GM18907 (cell line): ENCODE measurements at regions not wholly inside any gene's neighbourhood (a gene's known extent, or its start where the extent isn't known, plus 50 kb on each side); places are given as distances from the start of the nearest gene placed in this dataset.
"Not testable (repeated sequence)": the region's sequence is repeated elsewhere in the genome, so short reads cannot be mapped to it uniquely, and the experiment has no call there.

Experiments
- ATAC-seq: cut with Tn5 transposase; IDR thresholded peaks from one replicate; pipeline ENCODE4 v1.9.1; 2021; ENCODE audit warnings: mild to moderate bottlenecking, moderate library complexity; ENCODE audit not compliant: unreplicated experiment

DNA sequence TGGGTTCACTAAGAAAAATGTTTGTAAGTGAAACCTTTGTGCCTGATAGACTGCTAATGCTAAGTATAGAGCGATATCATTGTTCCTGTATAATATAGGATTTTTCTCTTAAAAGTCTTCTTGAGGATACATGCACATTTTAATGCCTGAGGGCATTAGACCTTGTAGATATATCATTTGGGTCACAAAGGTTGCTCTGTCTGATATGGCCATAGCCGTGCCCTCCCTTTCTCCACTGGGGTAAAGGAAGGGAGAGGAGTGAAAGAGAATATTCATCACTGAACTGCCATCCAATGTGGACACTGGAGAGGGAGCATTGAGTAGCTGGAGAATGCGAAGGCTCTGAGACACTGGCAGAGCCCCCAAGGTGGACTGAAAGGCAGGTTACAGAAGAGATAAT lies 442.2 kb upstream of the SPTLC3 start:
- no peak for ATAC-seq

DNA sequence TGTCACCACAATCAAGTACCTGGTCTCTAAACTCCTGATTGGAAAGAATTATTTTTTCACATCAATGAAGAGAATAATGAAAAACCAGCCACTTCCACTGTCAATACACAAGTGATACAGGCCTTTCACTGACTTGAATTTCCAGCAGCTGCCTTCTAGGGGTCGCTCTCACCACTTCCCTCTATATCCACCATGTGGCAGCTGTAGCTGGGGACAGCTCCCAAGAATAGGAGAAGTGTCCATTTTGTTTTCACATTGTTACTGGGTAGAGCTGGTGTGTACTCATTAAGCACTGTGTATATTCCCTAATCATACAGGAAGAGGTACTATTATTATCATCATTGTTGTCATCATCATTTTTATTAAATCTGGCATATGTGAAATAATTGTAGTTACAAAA lies 438.4 kb upstream of the SPTLC3 start:
- no peak for ATAC-seq

DNA sequence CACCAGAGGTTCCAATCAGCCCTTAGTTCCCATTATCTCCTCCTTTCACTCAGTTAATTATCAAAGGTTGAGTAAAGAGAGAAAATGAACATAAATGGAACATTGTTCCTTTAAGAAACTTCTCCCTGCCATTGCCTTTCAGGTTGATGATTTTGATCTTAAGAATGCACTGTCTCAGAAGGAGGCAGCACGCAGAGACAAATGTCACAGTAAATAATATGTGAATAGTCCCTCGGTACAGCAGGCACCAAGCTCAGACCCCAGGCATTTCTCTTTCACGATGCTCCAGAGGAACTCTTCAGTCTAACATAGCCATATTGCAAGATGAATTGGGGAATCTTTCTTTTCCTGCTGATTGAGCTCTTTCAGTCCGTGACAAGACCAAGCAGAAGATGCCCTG lies 435.3 kb upstream of the SPTLC3 start:
- no peak for ATAC-seq

DNA sequence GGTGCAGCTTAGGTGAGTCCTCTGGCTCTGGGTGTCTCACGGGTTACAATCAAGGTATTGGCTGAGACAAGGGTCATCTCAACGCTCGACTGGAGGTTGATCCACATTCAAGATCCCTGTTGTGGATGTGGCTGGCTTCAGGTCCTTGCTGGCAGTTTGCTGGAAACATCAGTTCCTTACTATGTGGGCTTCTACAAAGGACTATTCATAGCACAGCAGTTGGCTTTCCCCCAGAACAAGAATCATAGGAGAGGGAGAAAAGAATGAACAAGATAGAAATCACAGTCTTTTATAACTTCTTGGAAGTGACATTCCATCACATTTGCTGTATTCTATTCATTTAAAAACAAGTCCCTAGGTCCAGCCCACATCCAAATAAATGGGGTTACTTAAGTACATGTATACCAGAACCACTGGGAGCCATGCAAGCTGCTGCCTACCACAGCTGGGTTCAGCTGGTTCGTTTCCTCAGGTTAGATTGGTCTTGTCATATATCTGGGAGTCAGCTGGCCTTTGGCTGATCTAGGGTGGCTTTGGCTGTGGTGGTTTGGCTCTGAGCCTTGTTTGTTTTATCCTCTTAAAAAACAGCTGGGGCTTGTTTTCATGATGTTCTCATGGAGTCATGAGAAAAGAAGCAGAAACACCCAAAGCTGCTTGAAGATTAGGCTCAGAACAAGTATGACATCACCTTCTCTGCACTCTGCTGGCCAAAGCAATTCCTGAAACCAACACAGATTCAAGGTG lies 433.2 kb upstream of the SPTLC3 start:
- ATAC-seq, result no peak

DNA sequence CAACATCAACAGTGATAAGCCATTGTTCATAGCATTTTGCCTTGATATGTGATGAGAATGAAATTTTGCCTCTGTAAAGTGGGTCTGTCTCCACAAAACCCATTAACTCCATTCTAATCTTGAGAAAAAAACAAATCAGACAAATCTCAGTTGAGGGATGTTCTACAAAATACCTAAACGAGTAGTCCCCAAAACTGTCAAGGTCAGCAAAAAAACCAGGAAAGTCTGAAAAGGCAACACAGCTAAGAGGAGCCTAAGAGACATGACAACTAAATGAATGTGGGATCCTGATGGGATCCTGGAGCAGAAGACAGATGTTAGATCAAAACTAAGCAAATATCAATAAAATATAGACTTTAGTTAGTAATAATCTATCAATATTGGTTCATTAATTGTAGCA lies 431.6 kb upstream of the SPTLC3 start:
- no peak for ATAC-seq

DNA sequence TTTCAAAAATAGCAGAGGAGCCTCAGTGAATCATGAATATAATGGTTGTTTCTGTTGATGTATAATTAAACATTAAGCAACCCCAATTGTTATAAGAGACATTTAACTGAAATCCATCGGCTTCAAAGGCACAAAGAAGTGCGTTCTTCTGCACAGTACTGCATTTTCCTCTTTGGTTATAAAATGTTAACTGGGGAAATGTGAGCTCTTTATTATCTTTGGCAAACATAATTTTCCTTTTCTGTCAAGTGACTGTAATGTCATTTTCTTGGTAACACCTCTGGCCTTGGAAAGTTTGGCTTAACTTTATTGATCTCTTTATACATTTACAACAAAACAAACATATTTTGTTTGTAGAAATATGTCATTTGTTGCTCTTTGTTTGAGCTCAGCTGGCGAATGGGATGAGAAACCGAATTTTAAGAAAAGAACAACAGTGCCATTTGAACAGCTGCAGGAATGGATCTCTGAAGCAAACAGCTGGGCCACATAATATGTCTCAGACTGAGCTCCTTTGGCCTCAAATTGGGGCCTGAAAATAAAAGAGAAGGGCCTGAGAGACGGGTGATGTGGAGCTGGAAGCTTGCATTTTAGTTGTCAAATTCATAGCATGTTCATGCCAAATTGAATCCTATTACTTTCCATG lies 427.0 kb upstream of the SPTLC3 start:
- ATAC-seq, result no peak

DNA sequence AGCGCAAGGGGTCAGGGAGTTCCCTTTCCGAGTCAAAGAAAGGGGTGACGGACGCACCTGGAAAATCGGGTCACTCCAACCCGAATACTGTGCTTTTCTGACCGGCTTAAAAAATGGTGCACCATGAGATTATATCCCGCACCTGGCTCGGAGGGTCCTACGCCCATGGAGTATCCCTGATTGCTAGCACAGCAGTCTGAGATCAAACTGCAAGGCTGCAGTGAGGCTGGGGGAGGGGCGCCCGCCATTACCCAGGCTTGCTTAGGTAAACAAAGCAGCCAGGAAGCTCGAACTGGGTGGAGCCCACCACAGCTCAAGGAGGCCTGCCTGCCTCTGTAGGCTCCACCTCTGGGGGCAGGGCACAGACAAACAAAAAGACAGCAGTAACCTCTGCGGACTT lies 426.1 kb upstream of the SPTLC3 start:
- ATAC-seq, result not testable (repeated sequence)

DNA sequence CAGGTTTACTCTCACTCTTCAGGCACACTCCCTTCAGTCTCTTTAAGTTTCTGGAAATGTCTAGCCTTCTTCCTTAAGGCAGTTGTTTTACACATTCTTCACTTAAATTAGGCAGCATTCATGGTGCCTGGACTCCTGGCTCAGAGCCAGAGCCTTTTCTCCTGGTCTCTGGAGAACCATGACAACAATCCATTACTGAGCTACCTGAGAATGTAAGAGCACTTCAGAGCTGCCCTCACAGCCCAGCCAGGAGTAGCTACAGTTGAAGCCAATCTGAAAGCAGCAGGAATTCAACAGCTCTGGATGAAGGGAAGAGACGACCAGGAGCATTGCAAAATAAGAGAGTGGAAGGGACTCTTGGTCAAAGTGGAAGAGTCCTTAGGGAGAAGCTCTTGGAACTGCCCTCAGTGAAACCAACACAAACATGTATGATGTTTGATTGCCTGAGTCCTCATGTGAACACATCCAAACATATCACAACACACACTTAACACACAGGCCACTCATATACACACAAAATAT lies 416.8 kb upstream of the SPTLC3 start:
- no peak for ATAC-seq

DNA sequence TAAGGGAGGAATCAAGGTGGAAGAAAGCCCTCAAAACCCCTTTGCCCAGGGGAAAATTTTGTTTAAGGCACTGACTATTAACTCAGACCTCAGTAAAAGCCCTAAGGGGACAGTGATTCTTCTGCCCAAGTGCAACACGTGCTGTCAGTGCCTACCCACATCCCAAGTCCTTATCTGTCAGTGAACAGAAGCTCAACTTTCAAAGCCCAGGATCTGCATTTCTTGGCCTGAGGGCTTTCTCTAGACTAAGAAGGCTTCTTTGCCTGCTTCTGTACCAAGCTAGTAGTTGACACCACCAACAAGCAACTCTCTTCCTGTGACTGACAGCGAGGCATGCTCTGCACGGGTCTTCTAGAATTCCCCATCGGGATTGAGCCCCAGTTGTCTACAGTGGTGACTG lies 416.0 kb upstream of the SPTLC3 start:
- no peak for ATAC-seq

DNA sequence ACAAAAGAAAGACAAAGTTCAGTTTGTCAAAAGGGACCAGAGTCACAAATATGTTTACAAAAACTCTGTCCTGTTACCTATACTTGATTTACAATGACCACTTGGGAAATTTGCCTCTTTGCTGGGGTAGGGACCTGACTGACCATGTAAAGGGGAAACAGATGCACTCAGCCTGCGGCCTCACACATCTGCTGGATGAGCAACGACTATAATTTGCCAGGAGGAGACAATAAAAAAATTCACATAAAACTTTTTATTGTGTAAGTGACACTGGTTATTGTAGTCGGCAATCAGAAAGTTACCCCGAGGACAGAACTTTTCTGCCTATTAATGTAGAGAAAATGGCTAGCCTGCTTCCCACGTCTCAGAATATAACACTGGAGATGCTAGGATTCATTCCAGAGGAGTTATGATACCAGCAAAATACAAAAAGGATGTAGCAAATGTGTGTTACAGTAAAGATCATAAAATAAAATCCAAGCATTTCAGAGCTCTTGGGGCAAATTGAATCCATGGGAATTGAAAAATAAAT lies 415.4 kb upstream of the SPTLC3 start:
- no peak for ATAC-seq

DNA sequence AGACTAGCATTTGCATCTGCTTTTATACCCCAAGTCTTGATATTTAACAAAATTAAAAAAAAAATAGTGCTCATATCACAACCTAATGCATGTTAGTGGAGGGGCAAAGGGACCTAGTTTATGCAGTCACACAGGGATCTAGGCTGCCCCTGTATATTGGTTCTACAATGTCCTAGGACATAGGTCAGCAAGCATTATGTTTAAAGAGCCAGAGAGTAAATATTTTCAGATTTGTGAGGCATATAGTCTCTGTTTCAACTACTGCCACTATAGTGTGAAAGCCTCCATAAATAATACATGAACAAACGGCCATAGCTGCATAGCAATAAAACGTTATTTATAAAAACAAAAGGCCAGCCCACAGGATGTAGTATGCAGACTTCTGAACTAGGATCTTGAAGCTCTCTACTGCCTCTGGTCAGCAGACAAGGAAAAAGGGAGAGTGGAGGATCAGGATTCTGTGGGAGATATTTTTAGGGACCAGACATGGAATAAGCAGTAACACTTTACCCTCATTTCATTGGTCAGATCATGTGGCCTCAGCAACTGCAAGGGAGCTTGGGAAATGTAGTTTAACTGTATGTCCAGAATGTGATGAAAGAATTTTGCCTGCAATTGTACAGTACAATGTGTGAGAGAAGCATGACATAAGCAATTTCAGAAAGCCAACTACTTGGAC lies 414.2 kb upstream of the SPTLC3 start:
- no peak for ATAC-seq

DNA sequence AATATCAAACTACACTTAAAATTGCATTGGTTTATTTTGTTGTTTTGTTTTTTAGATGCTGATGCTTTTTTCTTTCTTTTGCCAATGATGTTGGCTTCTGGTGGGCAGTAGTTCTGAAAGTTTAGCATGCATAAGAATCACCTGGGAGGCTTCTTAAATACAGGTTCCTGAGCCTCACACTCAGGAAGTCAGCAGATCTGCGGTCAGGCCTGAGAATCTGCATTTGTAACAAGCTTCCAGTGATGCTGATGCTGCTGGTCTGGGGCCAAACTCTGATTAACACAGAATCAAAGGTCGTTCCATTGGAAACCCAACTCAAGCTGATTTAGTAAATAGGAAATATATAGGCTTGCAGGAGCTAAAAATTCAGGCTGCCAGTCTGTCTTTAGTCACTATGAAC lies 412.9 kb upstream of the SPTLC3 start:
- no peak for ATAC-seq

DNA sequence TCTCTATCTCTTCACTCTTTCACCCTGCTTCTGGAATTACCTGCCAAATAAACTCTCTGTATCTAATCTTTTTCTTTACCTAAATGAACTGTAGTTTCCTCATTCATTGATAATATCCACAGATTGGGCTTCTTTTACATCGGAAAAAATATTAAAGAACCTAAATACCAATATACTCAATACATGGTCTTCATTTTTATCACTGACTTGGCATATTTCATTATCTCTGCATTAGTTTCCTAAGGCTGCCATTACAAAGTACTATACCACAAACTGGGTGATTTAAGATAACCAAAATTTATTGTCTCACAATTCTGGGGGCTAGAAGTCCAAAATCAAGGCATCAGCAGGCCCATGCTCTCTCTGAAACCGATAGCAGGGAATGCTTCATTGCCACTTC lies 411.9 kb upstream of the SPTLC3 start:
- no peak for ATAC-seq

DNA sequence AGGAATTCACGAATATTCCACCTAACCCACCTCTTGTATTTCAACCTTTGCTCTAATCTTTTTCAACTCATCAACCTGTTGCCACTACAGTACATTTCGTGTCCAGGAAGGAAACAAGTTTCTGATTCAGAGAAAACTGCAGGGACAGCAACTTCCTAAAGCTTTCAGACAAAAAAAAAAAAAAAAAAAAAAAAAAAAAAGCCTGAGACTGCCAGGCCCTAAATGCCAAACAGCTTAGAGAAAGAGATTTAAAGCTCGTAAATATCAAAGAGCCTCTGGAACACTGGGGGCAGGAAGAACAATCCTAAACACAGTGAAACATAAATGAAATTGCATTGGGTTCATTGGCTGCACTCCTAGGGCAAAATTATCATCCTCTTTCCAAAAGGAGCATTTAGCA lies 411.2 kb upstream of the SPTLC3 start:
- ATAC-seq, result no peak

DNA sequence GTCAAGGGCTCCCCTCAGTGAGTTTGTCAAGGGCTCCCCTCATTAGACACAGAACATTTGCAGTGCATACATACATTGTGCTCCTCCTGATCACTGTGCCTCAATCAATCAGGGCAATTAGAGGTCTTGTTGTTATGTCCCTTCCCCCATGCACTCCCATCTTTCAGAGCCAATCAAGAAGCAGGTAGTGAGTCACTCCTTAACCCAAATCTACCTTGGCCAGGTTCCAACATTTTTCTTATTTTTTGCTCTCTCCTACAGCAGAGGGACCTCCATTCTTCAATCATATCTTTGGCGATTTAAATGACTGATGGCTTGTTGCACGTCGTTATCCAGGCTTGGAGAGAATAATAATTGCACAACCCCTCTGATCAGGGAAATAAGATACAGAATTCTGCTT lies 409.9 kb upstream of the SPTLC3 start:
- no peak for ATAC-seq

DNA sequence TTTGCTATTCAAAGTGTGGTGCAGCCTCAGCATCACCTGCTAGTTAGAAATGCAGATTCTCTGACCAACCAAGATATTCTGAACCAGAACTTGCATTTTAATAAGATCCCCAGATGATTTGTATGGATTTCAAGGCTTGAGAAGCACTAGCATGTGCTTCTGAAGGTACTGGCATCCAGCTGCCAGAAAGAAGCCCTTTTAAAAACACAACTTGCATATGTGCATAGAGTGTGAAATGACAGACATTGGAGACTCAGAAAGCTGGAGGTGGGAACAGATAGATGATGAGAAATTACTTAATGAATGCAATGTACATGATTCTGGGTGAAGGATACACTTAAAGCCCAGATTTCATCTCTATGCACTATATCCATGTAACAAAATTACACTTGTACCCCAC lies 409.3 kb upstream of the SPTLC3 start:
- no peak for ATAC-seq

DNA sequence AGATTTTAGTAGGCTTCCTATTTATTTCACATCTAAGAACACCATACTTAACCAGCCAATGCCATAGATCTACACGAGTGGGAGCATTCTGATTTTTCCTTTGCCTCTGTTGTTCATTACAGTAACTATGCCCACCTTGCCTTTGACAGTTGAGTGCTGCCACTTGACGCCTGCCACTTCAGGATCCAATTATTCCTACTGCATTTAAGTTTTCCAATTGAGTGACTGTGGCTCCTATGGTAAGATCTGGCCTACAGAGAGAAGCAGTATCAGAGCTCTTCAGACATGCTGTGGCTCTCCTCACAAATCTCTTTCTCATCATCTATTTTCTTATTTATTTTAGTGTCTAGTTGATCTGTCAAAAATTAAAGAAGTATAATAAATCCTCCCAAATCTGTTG lies 403.0 kb upstream of the SPTLC3 start:
- ATAC-seq, result no peak

DNA sequence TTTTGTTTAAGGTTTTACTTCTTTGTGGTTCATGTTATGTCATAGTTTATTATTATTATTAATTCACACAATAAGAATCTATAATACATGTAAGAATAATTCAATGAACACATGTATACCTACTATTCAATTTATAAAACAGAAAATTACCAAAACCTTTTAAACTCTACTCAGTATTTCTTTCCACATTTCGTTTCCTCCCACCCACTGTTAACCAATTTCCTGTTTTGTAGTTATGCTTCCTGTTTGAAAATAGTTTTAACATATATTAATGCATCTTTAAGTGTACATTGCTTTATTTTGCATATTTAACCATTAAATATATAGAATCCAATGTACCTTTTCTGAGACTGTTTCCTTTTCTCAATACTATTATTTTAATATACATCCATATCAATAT lies 397.9 kb upstream of the SPTLC3 start:
- no peak for ATAC-seq

DNA sequence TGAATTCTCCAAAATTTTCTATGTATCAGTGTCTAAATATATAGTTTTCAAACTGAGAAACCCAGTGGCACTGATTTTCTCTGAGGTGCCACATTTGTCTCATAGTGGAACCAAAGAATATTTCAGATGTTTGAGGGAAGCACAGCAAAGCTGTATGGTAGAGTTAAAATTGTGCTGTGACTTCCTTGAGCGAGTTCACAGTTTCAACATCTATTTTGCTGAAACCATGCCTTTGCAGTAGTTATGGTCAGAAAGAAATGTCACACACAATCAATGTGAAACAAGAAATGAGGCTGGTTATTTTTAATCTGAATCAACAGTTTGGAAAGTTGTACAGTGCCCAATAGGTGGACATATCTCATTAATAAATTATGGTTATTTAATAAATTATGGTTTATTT lies 394.0 kb upstream of the SPTLC3 start:
- no peak for ATAC-seq

DNA sequence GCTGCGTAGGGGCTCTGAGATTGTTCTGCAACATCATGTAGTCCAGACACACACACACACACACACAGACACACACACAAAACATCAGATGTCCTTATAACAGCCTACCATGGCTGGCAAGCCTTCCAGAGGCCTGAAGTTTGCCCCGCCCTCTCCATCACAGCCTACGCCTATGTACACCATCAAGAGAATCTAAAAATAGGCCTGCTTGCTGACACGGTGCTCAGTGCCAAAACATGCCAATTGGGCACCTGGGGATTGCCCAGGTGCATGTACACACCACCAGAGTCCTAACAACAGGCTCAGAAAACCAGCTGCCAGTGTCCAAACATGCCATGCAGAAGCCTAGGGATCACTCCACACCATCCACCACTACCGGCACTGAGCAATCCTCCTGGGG lies 391.7 kb upstream of the SPTLC3 start:
- ATAC-seq, result no peak

DNA sequence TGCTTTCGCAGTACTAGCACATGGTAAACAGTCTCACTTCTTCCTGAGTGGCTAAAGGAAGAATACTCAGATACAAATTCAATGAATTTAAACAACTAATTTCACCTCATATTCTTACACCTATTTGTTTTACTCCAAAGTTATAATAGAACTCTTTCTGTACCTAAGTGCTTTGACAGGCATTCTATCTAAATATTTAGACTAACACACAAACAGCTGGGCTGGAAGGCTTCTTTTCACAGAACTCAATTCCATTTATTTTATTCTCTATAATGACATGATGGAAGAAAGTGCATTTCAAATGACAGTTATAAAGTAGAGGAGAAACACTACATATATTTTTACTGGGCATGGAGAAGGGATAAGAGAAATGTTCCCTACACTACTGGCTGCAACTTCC lies 384.9 kb upstream of the SPTLC3 start:
- no peak for ATAC-seq

DNA sequence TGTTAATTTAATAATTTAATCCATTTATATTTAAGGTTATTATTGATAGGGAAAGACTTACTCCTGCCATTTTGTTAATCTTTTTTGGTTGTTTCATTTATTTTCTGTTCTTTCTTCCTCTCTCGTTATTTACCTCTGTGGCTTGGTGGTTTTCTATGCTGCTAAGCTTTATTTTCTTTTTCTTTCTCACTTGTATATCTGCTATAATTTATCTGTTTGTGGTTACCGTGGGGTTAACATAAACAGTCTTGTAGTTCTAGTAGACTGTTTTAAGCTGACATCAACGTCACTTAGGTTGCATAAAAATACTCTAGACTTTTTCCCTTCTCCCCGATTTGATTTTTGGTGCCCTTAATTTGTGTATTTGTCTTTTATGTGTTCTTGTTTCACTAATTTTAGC lies 381.3 kb upstream of the SPTLC3 start:
- ATAC-seq, result no peak
